ENCODE measurements at regions not wholly inside any gene's neighbourhood (a gene's known extent, or its start where the extent isn't known, plus 50 kb on each side); places are given as distances from the start of the nearest gene placed in this dataset.
"Not testable (repeated sequence)": the region's sequence is repeated elsewhere in the genome, so short reads cannot be mapped to it uniquely, and the experiment has no call there.

DNA sequence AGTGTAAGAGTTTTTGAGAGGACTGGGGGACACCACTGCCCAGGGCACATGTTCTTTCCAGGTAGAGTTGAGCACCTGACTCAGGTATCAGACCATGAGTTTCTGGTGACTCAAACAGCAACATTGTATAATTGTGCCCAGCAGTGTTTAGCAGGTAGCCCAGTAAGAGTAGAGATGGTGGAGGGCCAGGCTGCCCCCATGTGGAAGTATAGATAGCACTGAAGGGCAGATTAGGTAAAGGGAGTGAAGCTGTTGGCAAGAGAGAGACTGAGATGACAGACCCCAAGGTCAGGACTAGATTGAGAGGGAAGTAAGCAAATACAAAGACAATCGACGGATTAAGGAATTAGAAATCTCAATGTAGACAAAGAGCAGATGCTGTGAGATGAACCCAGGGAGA, 74.6 kb downstream of the TRIM42 start:
- FAIRE-seq (no peak), DNase-seq (ENCODE audit: insufficient read length, low spot score) (no peak)

DNA sequence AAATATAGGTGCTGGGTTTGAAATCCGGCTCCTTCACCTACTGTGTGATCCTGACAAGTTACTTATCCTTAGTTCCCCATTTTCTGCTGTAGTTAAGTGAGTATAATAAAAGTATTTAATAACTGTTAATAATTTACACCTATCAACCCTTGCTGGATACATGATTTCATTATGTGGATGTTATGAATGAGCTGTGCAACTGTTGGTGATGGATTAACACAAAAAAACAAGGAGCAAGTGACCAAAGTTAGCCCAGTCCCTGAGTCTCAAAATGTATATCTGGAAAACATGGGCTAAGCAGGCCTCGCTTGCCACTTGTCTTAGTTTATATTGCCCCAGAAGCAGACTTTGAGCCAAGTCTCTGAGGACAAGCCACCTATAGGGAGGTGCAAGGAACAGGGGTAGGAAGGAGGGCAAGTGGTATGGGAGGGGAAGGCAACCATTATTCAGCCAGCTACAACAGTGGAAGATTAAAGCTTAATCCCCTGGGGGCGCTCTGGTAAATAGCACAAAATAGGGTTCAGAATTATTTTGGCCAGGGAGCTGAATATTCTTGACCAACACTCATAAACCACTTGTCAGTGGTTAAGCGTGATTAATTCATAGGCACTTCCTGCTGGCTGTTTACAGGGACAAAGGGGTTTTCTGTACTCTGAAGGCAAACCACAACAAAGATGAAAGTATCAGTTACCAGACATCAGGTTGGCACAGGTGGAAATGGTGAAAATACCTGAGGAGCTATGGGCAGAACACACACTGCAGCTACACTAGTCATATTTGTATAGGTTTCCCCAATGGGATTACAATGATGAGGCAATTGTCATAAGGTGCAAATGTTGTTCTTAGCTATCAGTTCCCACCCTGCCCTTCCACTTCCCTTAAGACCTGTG, 76.2 kb downstream of the TRIM42 start:
- DNase-seq (ENCODE audit: insufficient read length, low spot score) (no peak), FAIRE-seq (peak; percentile 40)

DNA sequence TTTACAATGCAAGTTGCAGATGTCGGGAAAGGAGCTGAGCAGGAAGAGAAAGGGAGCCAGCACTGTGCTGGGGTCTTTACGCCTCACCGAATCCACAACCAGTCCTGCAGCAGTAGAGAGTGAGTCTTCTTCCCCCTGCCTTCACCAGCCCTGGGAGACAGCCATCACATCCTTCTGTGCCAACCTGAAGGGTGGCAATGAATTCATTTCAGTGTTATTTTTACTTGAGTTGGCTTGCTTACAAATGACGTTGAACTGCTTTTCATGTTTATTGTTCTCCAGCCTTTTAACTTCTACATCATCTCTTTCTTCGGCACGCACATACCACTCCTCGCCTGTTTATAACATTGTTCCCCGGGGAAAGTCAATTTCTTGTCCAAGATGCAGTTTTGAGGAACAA, 77.1 kb downstream of the TRIM42 start:
- FAIRE-seq (no peak), DNase-seq (ENCODE audit: insufficient read length, low spot score) (no peak)

DNA sequence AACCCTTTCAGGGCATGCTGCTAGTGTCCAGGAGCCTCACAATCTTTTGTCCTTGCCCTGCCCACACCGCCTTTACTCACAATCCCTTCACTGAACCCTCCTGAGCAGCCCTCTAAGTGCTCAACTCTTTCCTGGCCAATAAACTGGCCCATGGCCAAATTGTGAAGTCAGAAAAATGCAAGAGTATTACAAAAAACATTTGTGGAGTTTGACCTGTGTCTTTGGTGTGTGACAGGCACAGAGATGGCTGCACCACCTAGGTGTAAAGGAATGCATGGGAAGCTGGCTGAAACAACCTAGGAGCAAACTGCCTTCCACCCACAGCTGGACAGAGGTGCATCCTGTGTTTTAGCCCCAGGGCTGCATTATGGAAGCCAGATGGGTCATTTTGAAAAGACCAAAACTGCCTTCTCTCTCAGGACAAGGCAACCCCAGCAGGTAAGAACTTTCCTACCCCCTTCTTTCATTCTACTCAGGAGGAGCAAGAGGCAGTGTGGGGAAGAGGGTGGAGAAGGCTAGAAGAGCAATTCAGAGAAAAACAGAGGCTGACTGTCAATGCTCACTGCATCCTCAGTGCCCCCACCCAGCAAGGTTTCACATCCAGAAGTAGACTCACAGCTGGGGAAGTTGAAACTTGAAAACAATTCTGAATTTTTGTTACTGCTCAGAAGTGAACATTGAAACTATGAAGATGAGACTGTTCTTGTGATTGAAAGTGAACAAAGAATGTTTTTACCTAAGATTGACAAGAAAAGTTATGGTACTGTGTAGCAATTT, 78.6 kb downstream of the TRIM42 start:
- FAIRE-seq: no peak
- no peak for DNase-seq (ENCODE audit: insufficient read length, low spot score)

GRCh38 chr3:140758791-140759444, 81.1 kb downstream of the TRIM42 start:
- FAIRE-seq: no peak
- DNase-seq (ENCODE audit: insufficient read length, low spot score): no peak

GRCh38 chr3:140760324-140761075, 82.6 kb downstream of the TRIM42 start:
- no peak for DNase-seq (ENCODE audit: insufficient read length, low spot score)
- FAIRE-seq: no peak

GRCh38 chr3:140761076-140761639, 83.3 kb downstream of the TRIM42 start:
- DNase-seq (ENCODE audit: insufficient read length, low spot score): no peak
- FAIRE-seq: no peak

DNA sequence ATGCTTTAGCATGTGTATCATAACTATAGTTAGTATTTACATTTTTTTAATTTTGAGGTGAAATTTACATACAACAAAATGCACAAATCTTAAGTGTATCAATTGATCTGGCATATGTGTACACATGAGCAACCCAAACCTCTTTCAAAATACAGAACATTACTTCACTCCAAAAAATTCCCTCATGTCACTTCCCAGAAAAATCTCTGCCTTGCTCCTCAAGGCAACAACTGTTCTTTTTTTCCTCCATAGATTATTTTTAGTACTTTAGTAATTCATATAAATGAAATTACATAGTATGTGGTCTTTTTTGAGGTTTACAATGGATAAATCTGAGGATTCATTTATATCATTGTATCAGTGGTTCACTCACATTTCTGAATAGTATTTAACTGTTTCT, 84.9 kb downstream of the TRIM42 start:
- FAIRE-seq (no peak), DNase-seq (ENCODE audit: insufficient read length, low spot score) (no peak)

GRCh38 chr3:140763532-140763931, 85.7 kb downstream of the TRIM42 start:
- FAIRE-seq (no peak), DNase-seq (ENCODE audit: insufficient read length, low spot score) (no peak)

DNA sequence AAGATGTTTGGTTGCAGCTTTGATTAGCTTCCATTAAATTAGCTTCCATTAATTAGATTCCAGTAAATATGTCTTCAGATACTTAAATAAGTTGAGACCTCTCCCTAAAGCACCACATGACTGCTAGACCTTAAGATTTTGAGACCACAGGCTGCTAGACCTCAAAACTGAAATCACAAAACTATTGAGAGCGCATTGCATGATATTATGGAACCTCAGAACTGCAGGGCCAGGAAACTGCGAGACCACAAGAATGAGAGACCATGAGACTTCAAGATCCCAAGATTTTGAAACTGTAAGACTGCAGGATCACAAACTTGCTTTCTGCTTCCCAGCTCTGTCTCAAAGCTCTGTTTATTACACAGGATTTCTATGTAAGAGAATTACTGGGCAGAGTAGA, 87.4 kb downstream of the TRIM42 start:
- no peak for DNase-seq (ENCODE audit: insufficient read length, low spot score)
- no peak for FAIRE-seq

- no peak for FAIRE-seq
Measured at GRCh38 chr3:140766465-140766864, 88.6 kb downstream of the TRIM42 start.

GRCh38 chr3:140767566-140767965, 89.7 kb downstream of the TRIM42 start:
- FAIRE-seq (no peak), DNase-seq (ENCODE audit: insufficient read length, low spot score) (no peak)

More at GRCh38 chr3:140766465-140766864, 88.6 kb downstream of the TRIM42 start:
- no peak for DNase-seq (ENCODE audit: insufficient read length, low spot score)

DNA sequence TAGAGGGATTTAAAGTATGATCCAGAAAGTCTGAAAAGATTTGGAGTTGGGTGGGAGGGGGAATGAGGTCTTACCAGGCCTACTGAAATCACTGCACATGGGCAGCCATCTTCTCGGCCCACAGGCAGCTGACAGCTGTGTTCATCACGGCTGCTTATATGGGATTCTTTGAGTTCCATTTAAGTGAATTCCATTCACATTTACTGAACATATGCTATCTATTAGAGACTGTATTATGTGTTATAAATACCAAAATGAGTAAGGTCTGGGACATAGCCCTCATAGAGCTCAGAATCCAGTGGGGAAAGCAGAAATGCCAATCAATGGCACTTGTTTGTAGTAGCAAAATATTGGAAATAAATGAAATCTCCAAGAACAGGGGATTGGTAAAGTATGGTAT, 91.1 kb downstream of the TRIM42 start:
- no peak for DNase-seq (ENCODE audit: insufficient read length, low spot score)
- FAIRE-seq: no peak

DNA sequence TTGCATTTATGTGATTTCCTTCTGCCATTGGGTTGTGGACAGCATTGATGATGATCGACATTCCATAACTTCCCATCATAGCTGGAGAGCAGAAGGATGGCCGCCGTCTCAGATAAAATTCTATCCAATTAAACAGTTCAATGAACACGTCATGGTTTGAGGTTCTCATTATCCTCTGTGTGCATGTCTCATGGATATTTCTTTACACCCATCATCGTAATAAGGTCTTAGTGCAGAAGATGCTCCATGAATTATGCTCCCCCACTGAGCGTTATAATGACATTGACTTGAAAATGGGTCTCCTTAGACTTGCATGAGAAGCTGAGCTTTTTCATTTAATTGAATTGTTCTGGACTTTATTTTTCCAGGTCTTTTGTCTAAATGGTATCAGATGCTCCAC, 92.1 kb downstream of the TRIM42 start:
- FAIRE-seq (no peak), DNase-seq (ENCODE audit: insufficient read length, low spot score) (no peak)

GRCh38 chr3:140770977-140771667, 93.3 kb downstream of the TRIM42 start:
- FAIRE-seq (no peak), DNase-seq (ENCODE audit: insufficient read length, low spot score) (no peak)

DNA sequence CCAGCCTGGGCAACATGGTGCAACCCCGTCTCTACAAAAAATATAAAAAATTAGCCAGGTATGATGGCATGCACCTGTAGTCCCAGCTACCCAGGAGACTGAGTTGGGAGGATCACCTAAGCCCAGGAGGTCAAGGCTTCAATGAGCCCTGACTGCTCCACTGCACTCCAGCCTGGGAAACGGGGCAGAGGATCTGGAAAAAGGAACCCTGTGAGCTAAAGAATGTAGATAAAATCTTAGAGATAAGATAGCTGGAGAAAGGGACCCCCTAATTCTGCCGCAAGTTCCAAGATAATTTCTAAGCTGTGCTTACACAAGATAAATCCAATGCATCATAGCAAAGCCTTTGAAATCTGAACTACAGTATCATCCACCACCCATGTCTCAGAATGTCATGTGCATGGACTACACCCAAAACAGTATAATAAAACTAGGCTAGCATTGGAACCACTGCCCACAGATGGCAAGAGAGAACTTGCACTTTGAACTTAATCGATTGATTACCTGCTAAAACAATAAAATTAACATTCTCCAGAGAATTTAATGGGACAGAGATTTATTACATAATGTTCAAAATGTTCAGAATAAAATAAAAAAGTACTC, 99.9 kb downstream of the TRIM42 start:
- DNase-seq (ENCODE audit: insufficient read length, low spot score): no peak
- no peak for FAIRE-seq

DNA sequence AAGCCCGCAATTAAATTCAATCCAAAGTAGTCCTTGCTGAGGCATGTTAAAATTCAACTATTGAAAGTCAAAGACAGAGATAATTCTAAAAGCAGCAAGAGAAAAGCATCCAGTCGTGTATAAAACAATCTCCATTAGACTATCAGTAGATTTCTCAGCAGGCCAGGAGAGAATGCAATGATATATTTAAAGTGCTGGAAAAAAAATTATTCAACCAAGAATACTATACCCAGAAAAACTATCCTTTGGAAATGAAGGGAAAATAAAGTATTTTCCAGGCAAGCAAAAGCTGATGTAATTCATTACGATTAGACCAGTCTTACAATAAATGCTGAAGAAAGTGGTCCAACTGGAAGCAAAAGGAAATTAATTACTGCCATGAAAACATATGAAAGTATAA, 113.5 kb downstream of the TRIM42 start:
- no peak for DNase-seq (ENCODE audit: insufficient read length, low spot score)

DNA sequence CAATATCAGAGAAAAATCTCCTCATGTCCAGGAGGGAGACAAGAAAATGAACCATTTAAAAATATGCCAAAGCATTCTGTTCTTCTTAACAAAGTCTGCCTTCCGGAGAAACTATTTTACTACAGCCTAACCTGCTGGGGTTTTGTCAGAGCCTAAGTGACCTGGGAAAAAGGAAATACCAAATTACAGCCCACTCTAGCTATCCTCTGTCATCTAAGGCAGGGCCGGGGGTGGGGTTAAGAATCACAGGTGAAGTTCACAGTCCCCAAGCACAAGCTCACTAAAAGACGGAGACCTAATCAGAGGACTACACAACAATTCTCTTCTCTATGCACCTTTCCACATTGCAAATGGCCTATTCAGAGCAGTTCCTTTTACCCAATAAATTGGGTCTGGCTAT, 116.6 kb downstream of the TRIM42 start:
- DNase-seq (ENCODE audit: insufficient read length, low spot score) (no peak), FAIRE-seq (no peak)

More for the DNA sequence above, 113.5 kb downstream of the TRIM42 start:
- FAIRE-seq: no peak

DNA sequence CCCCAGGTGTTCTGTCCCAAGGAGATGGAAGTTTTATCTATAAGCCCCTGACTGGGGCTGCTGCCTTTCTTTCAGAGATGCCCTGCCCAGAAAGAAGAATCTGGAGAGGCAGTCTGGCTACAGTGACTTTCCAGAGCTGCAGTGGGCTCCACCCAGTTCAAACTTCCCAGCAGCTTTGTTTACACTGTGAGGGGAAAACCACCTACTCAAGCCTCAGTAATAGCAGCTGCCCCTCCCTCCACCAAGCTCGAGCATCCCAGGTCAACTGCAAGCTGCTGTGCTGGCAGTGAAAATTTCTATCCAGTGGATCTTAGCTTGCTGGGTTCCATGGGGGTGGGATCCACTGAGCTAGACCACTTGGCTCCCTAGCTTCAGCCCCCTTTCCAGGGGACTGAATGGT, 125.0 kb downstream of the TRIM42 start:
- DNase-seq (ENCODE audit: insufficient read length, low spot score); FAIRE-seq: not testable (repeated sequence)
